IMR-90 (cell line): ENCODE measurements at regions not wholly inside any gene's neighbourhood (a gene's known extent, or its start where the extent isn't known, plus 50 kb on each side); places are given as distances from the start of the nearest gene placed in this dataset.

Source experiments
- ATAC-seq: fragments of 200-7000 bp; cut with Tn5 transposase; 2 replicates; pipeline ENCODE4 v1.9.1; 2020; ENCODE audit warnings: low read depth, mild to moderate bottlenecking, moderate library complexity
- BruUV-seq: library from RNA; stranded (reverse); fragments of 400-500 nt; replicated peaks from 2 replicates; lab custom pipeline; 2021; lab: Mats Ljungman, UMichigan
- CTCF ChIA-PET: fragments of 300-600 bp; formaldehyde crosslinking; extraction: SDS; loops from one replicate; lab custom pipeline; 2021; ENCODE audit warnings: antibody characterized with exemption; lab: Yijun Ruan, JAX
- POLR2A ChIA-PET: fragments of 300-600 bp; sonication (Branson Sonifier 250); formaldehyde crosslinking; loops from one replicate; lab custom pipeline; 2022; ENCODE audit warnings: antibody characterized with exemption; ENCODE audit not compliant: unreplicated experiment; lab: Charles Lee
- DNase-seq: peaks from one replicate; pipeline ENCODE4 v3.0.0; 2013
- H2AFZ ChIP-seq: replicated peaks from 2 replicates; pipeline ENCODE3; 2013; ENCODE audit warnings: low read length, mild to moderate bottlenecking; ENCODE audit not compliant: poor library complexity
- H2AK5ac ChIP-seq: 2 replicates; pipeline ENCODE4 v1.6.1; 2013; ENCODE audit warnings: low read depth, low read length, inconsistent platforms
- H2AK9ac ChIP-seq: replicated peaks from 2 replicates; pipeline ENCODE3; 2013; ENCODE audit warnings: mild to moderate bottlenecking, low read depth, low read length, moderate library complexity; ENCODE audit not compliant: poor library complexity
- H2BK120ac ChIP-seq: 2 replicates; pipeline ENCODE4 v1.6.1; 2013; ENCODE audit warnings: low read depth, low read length, inconsistent platforms
- H2BK15ac ChIP-seq: 3 replicates; pipeline ENCODE4 v1.6.1; 2013; ENCODE audit warnings: low read depth, low read length, inconsistent platforms
- H2BK20ac ChIP-seq: 2 replicates; pipeline ENCODE4 v1.6.1; 2013; ENCODE audit warnings: low read depth, mild to moderate bottlenecking, inconsistent platforms, low read length, moderate library complexity
- H2BK5ac ChIP-seq: 2 replicates; pipeline ENCODE4 v1.6.1; 2013; ENCODE audit warnings: mild to moderate bottlenecking, low read depth, low read length, inconsistent platforms; ENCODE audit not compliant: poor library complexity, severe bottlenecking
- H3K14ac ChIP-seq: replicated peaks from 2 replicates; pipeline ENCODE4 v1.6.1; 2013; ENCODE audit warnings: low read depth, low read length, inconsistent platforms
- H3K18ac ChIP-seq: 2 replicates; pipeline ENCODE4 v1.6.1; 2013; ENCODE audit warnings: low read depth, low read length, control low read depth
- H3K23ac ChIP-seq: 2 replicates; pipeline ENCODE4 v1.6.1; 2013; ENCODE audit warnings: low read depth, low read length, inconsistent platforms
- H3K27ac ChIP-seq: 2 replicates; pipeline ENCODE4 v1.5.1; 2013; ENCODE audit warnings: mild to moderate bottlenecking, control low read depth, low read length; ENCODE audit not compliant: insufficient read depth
- H3K27me3 ChIP-seq: 2 replicates; pipeline ENCODE4 v1.6.1; 2013; ENCODE audit warnings: low read length; ENCODE audit not compliant: control insufficient read depth, insufficient read depth
- H3K36me3 ChIP-seq: 2 replicates; pipeline ENCODE4 v1.6.1; 2013; ENCODE audit warnings: low read length, mixed read lengths; ENCODE audit not compliant: control insufficient read depth, insufficient read depth
- H3K4ac ChIP-seq: 2 replicates; pipeline ENCODE4 v1.6.1; 2013; ENCODE audit warnings: low read depth, low read length, inconsistent platforms
- H3K4me1 ChIP-seq: 2 replicates; pipeline ENCODE4 v1.6.1; 2013; ENCODE audit warnings: low read length, mixed read lengths; ENCODE audit not compliant: control insufficient read depth, insufficient read depth
- H3K4me2 ChIP-seq: 2 replicates; pipeline ENCODE4 v1.6.1; 2013; ENCODE audit warnings: low read depth, mild to moderate bottlenecking, control low read depth, low read length, moderate library complexity
- H3K4me3 ChIP-seq: 2 replicates; pipeline ENCODE4 v1.5.1; 2013; ENCODE audit warnings: low read depth, mild to moderate bottlenecking, control low read depth, low read length, moderate library complexity; ENCODE audit not compliant: insufficient read depth
- H3K56ac ChIP-seq: 2 replicates; pipeline ENCODE4 v1.6.1; 2013; ENCODE audit warnings: low read length, inconsistent platforms; ENCODE audit not compliant: insufficient read depth; ENCODE audit errors: extremely low read depth
- H3K79me1 ChIP-seq, 2 experiments: 2 replicates each; pipeline ENCODE4 v1.6.1; 2013; ENCODE audit warnings: low read length in 2 of 2, inconsistent platforms in 1 of 2, low read depth in 1 of 2
- H3K9ac ChIP-seq: 2 replicates; pipeline ENCODE4 v1.6.1; 2013; ENCODE audit warnings: low read depth, low read length, control low read depth
- H3K9me1 ChIP-seq: 2 replicates; pipeline ENCODE4 v1.6.1; 2013; ENCODE audit warnings: low read length, inconsistent platforms; ENCODE audit not compliant: insufficient read depth
- H3K9me3 ChIP-seq: 2 replicates; pipeline ENCODE4 v1.6.1; 2013; ENCODE audit warnings: low read length; ENCODE audit not compliant: control insufficient read depth, insufficient read depth
- H4K20me1 ChIP-seq: 2 replicates; pipeline ENCODE4 v1.6.1; 2013; ENCODE audit warnings: low read length, inconsistent platforms; ENCODE audit not compliant: insufficient read depth
- H4K5ac ChIP-seq: 2 replicates; pipeline ENCODE4 v1.6.1; 2013; ENCODE audit warnings: mild to moderate bottlenecking, low read depth, low read length, control low read depth
- H4K8ac ChIP-seq, 2 experiments: 2 replicates each; pipeline ENCODE4 v1.6.1; 2013; ENCODE audit warnings: low read depth in 2 of 2, low read length in 2 of 2, control low read depth in 1 of 2, inconsistent platforms in 1 of 2
- H4K91ac ChIP-seq: 2 replicates; pipeline ENCODE4 v1.6.1; 2013; ENCODE audit warnings: low read depth, low read length, inconsistent platforms; ENCODE audit not compliant: insufficient read depth
- BHLHE40 ChIP-seq: fragments of 150-350 bp; IDR thresholded peaks from 2 replicates; pipeline ENCODE4 v1.6.1; 2016; ENCODE audit warnings: mild to moderate bottlenecking, low read depth, low read length
- CEBPB ChIP-seq: IDR thresholded peaks from 2 replicates; pipeline ENCODE4 v1.6.1; 2012; ENCODE audit warnings: low read depth, low read length, improper control_type of control experiment
- CHD1 ChIP-seq: IDR thresholded peaks from 2 replicates; pipeline ENCODE4 v1.6.1; 2012; ENCODE audit warnings: low read depth, low read length, improper control_type of control experiment
- FOS ChIP-seq: fragments of 150-350 bp; IDR thresholded peaks from 2 replicates; pipeline ENCODE4 v1.6.1; 2016; ENCODE audit warnings: low read depth, low read length
- MAFK ChIP-seq: IDR thresholded peaks from 2 replicates; pipeline ENCODE4 v1.6.1; 2012; ENCODE audit warnings: low read depth, low read length, improper control_type of control experiment
- MAZ ChIP-seq: IDR thresholded peaks from 2 replicates; pipeline ENCODE4 v1.6.1; 2012; ENCODE audit warnings: low read depth, mild to moderate bottlenecking, low read length, improper control_type of control experiment, moderate library complexity, borderline replicate concordance
- MXI1 ChIP-seq: IDR thresholded peaks from 2 replicates; pipeline ENCODE4 v1.6.1; 2012; ENCODE audit warnings: low read depth, mild to moderate bottlenecking, low read length, moderate library complexity, borderline replicate concordance
- NFE2L2 ChIP-seq: fragments of 150-350 bp; IDR thresholded peaks from 2 replicates; pipeline ENCODE4 v1.6.1; 2016; ENCODE audit warnings: low read depth, mild to moderate bottlenecking, low read length
- POLR2A ChIP-seq: IDR thresholded peaks from 2 replicates; pipeline ENCODE4 v1.6.1; 2012; ENCODE audit warnings: mild to moderate bottlenecking, low read depth, low read length
- RAD21 ChIP-seq: IDR thresholded peaks from 2 replicates; pipeline ENCODE4 v1.6.1; 2012; ENCODE audit warnings: low read length, improper control_type of control experiment
- RCOR1 ChIP-seq: IDR thresholded peaks from 2 replicates; pipeline ENCODE4 v1.6.1; 2012; ENCODE audit warnings: mild to moderate bottlenecking, low read length, improper control_type of control experiment; ENCODE audit not compliant: insufficient replicate concordance
- RFX5 ChIP-seq: IDR thresholded peaks from 2 replicates; pipeline ENCODE4 v1.8.0; 2012; ENCODE audit warnings: low read depth, mild to moderate bottlenecking, low read length, moderate library complexity
- SMC3 ChIP-seq: fragments of 150-350 bp; IDR thresholded peaks from 2 replicates; pipeline ENCODE4 v1.6.1; 2016; ENCODE audit warnings: low read depth, mild to moderate bottlenecking, antibody characterized with exemption, low read length, moderate library complexity
- WGBS, 2 experiments: methylation state at CpG; one replicate each; pipeline versions ENCODE4 v1.1.5 to v1.1.7; 2013; ENCODE audit warnings: missing lambda C conversion rate in 2 of 2; ENCODE audit not compliant: insufficient read length in 1 of 2; ENCODE audit errors: extremely low coverage in 2 of 2; 5-methylcytosine and 5-hydroxymethylcytosine counted together
- dilution Hi-C: fragments of 300-500 bp; cut with HindIII; formaldehyde crosslinking; loops from one replicate; pipeline ENCODE4 v1.14.3; 2018; ENCODE audit warnings: low sequenced_read_pairs; ENCODE audit not compliant: unreplicated experiment
- in situ Hi-C: fragments of 300-500 bp; cut with MboI; formaldehyde crosslinking; loops from 3 replicates; pipeline ENCODE4 v1.14.3; 2019; ENCODE audit warnings: low sequenced_read_pairs, inconsistent platforms, mixed read lengths
- intact Hi-C: fragments of 100-400 bp; cut with micrococcal nuclease; formaldehyde crosslinking; loops from 2 replicates; pipeline ENCODE4 v1.10.0; 2022
- TF ChIP-seq, protein P1 (sequence below): fragments of 150-350 bp; IDR thresholded peaks from 2 replicates; pipeline ENCODE4 v1.6.1; 2017; ENCODE audit warnings: mild to moderate bottlenecking, antibody characterized with exemption, low read length, low read depth
- TF ChIP-seq, protein P2 (sequence below): conservative IDR thresholded peaks from 2 replicates; pipeline ENCODE4 v1.5.1; 2012; ENCODE audit warnings: mild to moderate bottlenecking, low read depth, low read length, improper control_type of control experiment
- TF ChIP-seq, protein P3 (sequence below): fragments of 150-350 bp; IDR thresholded peaks from 2 replicates; pipeline ENCODE4 v1.6.1; 2016; ENCODE audit warnings: low read depth, mild to moderate bottlenecking, low read length, moderate library complexity, borderline replicate concordance

DNA sequence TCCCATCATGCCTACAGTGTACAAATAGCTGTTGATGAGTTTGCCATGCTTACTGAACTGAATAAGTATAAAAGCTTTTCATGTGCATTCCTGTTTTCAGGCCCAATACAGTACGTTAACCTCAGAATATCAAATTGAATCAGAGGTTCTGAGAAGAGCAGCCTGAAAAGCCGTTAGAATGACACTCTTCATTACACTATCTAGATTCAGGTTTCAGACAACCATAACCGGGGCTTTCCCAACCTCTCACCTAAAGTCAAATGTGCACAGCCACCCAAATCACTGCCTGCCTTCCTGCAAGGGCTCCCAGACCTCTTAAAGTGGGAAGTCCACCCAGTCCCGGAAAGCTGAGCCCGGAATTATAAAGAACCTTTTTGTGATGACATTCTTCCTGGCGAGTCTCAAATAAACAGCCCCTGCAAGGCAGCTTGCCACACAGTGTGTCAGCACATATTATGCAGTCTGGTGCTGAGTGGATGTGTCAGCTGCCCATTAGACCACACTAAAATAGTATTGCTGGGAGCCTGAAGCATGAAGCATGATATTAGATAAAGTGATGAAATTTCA is 245.8 kb downstream of the TLE4 start:
- H3K56ac ChIP-seq = no peak overlapping the region
- H3K9ac ChIP-seq = no peak overlapping the region
- intact Hi-C loops (no loop called here), dilution Hi-C loops (no loop called here), in situ Hi-C loops (no loop called here)
- H3K79me1 ChIP-seq = no peaks in the 10 kb centered on the region
- H3K4ac ChIP-seq = no peak overlapping the region
- no peak overlapping the region for H2BK5ac ChIP-seq
- BruUV-seq = no TSS peak
- no peak overlapping the region for H2BK15ac ChIP-seq
- no peak overlapping the region for H2AK9ac ChIP-seq
- H3K4me3 ChIP-seq = no peak overlapping the region
- no peaks in the 10 kb centered on the region for H3K4me1 ChIP-seq
- no peak overlapping the region for H2AK5ac ChIP-seq
- ATAC-seq (no peak; the same call in 1 of the 2 replicates), DNase-seq (no peak)
- WGBS, 2 experiments = 100% methylated on average over 1 of the region's 6 CpGs; no CpG with 5 or more reads in 1 of the 2 experiments
- no peak overlapping the region for H3K27ac ChIP-seq
- no peak overlapping the region for H4K8ac ChIP-seq
- no peak overlapping the region for H3K23ac ChIP-seq
- H4K91ac ChIP-seq = no peak overlapping the region
- no peaks in the 10 kb centered on the region for H4K20me1 ChIP-seq
- H4K5ac ChIP-seq = no peak overlapping the region
- no peaks in the 10 kb centered on the region for H3K9me3 ChIP-seq
- H3K14ac ChIP-seq = no peak overlapping the region
- POLR2A ChIA-PET = no interaction called here
- H2BK120ac ChIP-seq = no peak overlapping the region
- H3K18ac ChIP-seq = no peak overlapping the region
- H3K9me1 ChIP-seq = no peaks in the 10 kb centered on the region
- no peak overlapping the region for H2BK20ac ChIP-seq
- H3K4me2 ChIP-seq = no peak overlapping the region
- CTCF ChIA-PET = no interaction called here
- peaks cover 8% of the 10 kb centered on the region for H3K27me3 ChIP-seq
- no peak overlapping the region for H2AFZ ChIP-seq
- no peaks in the 10 kb centered on the region for H3K36me3 ChIP-seq
- TF ChIP-seq BHLHE40 (no peak), POLR2A (no peak), MXI1 (no peak), MAFK (no peak), RCOR1 (no peak), CEBPB (no peak), MAZ (no peak), RFX5 (no peak), SMC3 (no peak), FOS (no peak), RAD21 (no peak), NFE2L2 (no peak), CHD1 (no peak)
- TF ChIP-seq, protein P1, sequence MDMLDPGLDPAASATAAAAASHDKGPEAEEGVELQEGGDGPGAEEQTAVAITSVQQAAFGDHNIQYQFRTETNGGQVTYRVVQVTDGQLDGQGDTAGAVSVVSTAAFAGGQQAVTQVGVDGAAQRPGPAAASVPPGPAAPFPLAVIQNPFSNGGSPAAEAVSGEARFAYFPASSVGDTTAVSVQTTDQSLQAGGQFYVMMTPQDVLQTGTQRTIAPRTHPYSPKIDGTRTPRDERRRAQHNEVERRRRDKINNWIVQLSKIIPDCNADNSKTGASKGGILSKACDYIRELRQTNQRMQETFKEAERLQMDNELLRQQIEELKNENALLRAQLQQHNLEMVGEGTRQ = no peak
- TF ChIP-seq, protein P2, sequence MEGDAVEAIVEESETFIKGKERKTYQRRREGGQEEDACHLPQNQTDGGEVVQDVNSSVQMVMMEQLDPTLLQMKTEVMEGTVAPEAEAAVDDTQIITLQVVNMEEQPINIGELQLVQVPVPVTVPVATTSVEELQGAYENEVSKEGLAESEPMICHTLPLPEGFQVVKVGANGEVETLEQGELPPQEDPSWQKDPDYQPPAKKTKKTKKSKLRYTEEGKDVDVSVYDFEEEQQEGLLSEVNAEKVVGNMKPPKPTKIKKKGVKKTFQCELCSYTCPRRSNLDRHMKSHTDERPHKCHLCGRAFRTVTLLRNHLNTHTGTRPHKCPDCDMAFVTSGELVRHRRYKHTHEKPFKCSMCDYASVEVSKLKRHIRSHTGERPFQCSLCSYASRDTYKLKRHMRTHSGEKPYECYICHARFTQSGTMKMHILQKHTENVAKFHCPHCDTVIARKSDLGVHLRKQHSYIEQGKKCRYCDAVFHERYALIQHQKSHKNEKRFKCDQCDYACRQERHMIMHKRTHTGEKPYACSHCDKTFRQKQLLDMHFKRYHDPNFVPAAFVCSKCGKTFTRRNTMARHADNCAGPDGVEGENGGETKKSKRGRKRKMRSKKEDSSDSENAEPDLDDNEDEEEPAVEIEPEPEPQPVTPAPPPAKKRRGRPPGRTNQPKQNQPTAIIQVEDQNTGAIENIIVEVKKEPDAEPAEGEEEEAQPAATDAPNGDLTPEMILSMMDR = no peak
- TF ChIP-seq, protein P3, sequence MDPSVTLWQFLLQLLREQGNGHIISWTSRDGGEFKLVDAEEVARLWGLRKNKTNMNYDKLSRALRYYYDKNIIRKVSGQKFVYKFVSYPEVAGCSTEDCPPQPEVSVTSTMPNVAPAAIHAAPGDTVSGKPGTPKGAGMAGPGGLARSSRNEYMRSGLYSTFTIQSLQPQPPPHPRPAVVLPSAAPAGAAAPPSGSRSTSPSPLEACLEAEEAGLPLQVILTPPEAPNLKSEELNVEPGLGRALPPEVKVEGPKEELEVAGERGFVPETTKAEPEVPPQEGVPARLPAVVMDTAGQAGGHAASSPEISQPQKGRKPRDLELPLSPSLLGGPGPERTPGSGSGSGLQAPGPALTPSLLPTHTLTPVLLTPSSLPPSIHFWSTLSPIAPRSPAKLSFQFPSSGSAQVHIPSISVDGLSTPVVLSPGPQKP = no peak
